Stomach smooth muscle (tissue), 2 donors: ENCODE measurements at regions not wholly inside any gene's neighbourhood (a gene's known extent, or its start where the extent isn't known, plus 50 kb on each side); places are given as distances from the start of the nearest gene placed in this dataset.
"Not testable (repeated sequence)": the region's sequence is repeated elsewhere in the genome, so short reads cannot be mapped to it uniquely, and the experiment has no call there.

Experiments used
- H3K27ac ChIP-seq: one replicate; pipeline ENCODE4 v1.7.0; 2013; ENCODE audit warnings: mild to moderate bottlenecking, low read length, inconsistent platforms
- H3K27me3 ChIP-seq, 2 donors: one replicate each; pipeline ENCODE4 v1.7.0; 2013; ENCODE audit warnings: low read length in 2 of 2; ENCODE audit not compliant: insufficient read depth in 2 of 2, control insufficient read depth in 1 of 2
- H3K36me3 ChIP-seq, 2 donors: one replicate each; pipeline ENCODE4 v1.7.0; 2013; ENCODE audit warnings: low read length in 2 of 2; ENCODE audit not compliant: control insufficient read depth in 2 of 2, insufficient read depth in 2 of 2
- H3K4me1 ChIP-seq: one replicate; pipeline ENCODE4 v1.7.0; 2013; ENCODE audit warnings: low read length; ENCODE audit not compliant: control insufficient read depth, insufficient read depth
- H3K4me3 ChIP-seq, 2 donors: one replicate each; pipeline ENCODE4 v1.7.0; 2013; ENCODE audit warnings: low read length in 2 of 2
- H3K9ac ChIP-seq, 2 donors: one replicate each; pipeline ENCODE4 v1.7.0; 2013; ENCODE audit warnings: low read length in 2 of 2, mild to moderate bottlenecking in 1 of 2
- H3K9me3 ChIP-seq, 2 donors: one replicate each; pipeline ENCODE4 v1.7.0; 2013; ENCODE audit warnings: low read length in 2 of 2; ENCODE audit not compliant: control insufficient read depth in 2 of 2
- donor health status: healthy.
- donor health status: Pancreatic carcinoma.

DNA sequence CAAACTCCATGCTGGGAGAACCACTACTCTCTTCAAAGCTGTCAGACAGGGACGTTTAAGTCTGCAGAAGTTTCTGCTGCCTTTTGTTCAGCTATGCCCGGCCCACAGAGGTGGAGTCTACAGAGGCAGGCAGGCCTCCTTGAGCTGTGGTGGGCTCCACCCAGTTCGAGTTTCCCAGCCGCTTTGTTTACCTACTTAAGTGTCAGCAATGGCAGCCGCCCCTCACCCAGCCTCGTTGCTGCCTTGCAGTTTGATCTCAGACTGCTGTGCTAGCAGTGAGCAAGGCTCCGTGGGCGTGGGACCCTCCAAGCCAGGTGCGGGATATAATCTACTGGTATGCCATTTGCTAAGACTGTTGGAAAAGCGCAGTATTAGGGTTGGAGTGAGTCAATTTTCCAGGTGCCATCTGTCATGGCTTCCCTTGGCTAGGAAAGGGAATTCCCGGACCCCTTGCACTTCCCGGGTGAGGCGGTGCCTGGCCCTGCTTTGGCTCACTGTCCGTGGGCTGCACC lies 190.7 kb downstream of the TTC6 start:
- not testable (repeated sequence) for H3K4me1 ChIP-seq, H3K9me3 ChIP-seq, H3K36me3 ChIP-seq, H3K27ac ChIP-seq, H3K4me3 ChIP-seq, H3K27me3 ChIP-seq, H3K9ac ChIP-seq

DNA sequence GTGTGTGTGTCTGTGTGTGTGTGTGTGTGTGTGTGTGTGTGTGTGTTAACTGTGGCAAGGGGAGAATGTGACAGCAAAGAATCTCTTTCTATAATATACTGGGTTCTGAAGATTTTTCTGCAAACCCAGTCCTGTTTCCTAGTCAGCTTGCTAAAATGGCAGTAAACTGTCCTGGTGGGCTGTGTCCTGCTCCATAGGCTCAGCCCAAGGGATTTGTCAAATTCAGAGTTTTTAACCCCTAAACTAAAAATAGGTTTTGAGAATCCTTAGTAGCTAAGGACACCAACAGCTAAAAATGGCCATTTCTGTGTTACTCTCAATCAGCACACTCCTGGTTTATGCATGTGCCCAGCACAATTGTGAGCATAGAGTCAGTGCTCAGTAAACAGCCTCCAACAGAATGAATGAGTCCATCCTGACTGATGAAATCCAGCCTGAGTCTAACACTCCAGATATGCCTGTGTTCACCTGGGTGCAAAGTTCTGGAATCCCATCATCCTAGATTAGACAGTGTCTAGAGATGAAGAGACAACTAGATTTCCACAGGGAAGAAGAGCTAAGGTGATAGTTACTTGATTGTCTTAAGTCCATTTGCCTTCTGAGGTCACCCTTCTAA lies 192.6 kb downstream of the TTC6 start:
- Histone ChIP-seq H3K27ac (no peak overlapping the region), H3K27me3 (no peaks in the 10 kb centered on the region), H3K9me3 (no peaks in the 10 kb centered on the region), H3K4me3 (no peak overlapping the region), H3K36me3 (no peaks in the 10 kb centered on the region), H3K9ac (no peak overlapping the region), H3K4me1 (no peaks in the 10 kb centered on the region)

DNA sequence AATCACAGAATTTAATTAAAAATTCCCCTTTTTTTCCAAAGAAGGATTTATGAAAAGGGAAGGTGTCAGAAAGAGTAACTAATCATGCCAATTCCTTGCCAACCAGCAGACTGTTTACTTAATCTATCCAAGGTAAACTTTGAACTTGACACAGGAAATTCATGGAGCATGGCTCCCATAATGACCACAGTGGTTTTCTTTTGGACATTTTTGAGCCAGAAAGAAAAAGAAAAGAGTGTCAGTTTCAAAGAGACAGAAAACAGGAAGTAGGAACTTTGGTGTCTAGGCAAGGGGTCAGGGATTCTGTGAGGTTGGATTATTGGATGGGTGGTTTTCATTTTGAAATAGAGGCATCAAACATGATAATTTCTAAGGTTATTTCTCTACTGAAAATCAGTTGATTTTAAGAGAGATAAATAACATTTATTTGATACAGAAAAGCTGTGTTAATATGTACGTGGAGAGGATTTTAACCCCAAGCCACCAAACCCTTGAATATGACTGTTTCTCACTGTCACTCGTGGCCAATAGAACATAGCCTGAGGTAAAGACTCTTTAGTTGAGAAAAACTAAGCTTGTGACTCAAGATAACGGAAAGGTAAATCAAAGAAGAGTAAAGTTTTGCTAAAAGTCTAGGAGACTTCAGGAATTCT lies 196.1 kb downstream of the TTC6 start:
- Histone ChIP-seq H3K27ac (no peak overlapping the region), H3K9me3 (no peaks in the 10 kb centered on the region), H3K36me3 (no peaks in the 10 kb centered on the region), H3K4me3 (no peak overlapping the region), H3K27me3 (no peaks in the 10 kb centered on the region), H3K9ac (no peak overlapping the region), H3K4me1 (no peaks in the 10 kb centered on the region)

- no peak overlapping the region for H3K27ac ChIP-seq
- H3K9ac ChIP-seq = no peak overlapping the region
- no peaks in the 10 kb centered on the region for H3K9me3 ChIP-seq
- no peaks in the 10 kb centered on the region for H3K36me3 ChIP-seq
- no peak overlapping the region for H3K4me3 ChIP-seq
- no peaks in the 10 kb centered on the region for H3K4me1 ChIP-seq
- no peaks in the 10 kb centered on the region for H3K27me3 ChIP-seq
These were observed 196.7 kb downstream of the TTC6 start for GRCh38 chr14:37792124-37792523.

DNA sequence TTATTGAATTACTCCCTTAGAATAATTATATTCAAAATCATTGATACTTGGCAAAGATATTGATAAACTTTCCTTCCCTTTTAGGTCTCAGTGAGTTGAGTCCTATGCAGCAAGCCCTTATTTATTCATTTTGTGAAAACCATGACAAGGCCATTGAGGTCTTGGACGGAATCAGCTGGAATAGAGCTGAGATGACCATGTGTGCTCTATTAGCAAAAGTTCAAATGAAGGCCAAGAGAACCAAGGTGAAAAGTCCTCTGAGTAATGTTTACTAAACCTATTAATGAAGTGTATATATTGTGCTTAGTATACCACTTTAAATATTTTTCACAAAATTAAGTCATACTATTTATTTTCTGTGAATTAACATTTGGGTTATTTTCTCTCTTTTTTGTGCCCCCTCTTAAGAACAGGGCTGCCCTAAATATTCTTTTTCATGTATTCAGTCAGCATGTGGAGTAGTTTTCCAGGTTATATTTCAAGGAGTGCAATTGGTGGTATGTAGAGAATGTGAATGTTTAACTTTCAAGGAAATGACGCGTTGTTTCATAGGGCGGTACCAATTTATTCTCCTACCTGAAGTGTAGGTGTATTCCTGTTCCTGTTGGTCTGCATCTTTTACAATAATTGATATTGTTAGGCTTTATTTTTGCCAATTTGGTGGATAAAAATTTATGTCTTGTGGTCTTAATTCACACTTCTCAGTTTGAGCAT lies 201.4 kb downstream of the TTC6 start:
- H3K9me3 ChIP-seq = no peaks in the 10 kb centered on the region
- no peaks in the 10 kb centered on the region for H3K27me3 ChIP-seq
- no peaks in the 10 kb centered on the region for H3K36me3 ChIP-seq
- no peak overlapping the region for H3K27ac ChIP-seq
- H3K9ac ChIP-seq = no peak overlapping the region
- no peaks in the 10 kb centered on the region for H3K4me1 ChIP-seq
- no peak overlapping the region for H3K4me3 ChIP-seq

DNA sequence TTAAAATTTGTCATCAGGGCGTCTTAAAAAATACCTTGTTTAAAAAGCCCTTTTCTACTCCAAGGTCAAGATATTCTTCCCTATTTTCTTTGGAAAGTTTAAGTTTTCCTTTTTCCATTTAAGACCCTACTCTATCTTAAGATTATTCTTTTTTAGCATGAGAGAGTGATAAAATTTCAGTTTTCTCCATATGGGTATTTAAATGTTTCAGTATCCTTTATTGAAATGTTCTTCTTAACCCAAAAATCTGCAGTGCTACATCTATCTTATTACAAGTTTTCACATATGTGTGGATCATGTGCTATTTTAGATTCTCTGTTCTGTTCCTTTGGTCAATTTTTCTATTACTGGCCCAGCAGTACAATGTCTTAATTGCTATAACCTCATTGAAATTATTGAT lies 202.2 kb downstream of the TTC6 start:
- Histone ChIP-seq H3K9ac (no peak overlapping the region), H3K9me3 (no peaks in the 10 kb centered on the region), H3K4me3 (no peak overlapping the region), H3K27ac (no peak overlapping the region), H3K27me3 (no peaks in the 10 kb centered on the region), H3K4me1 (no peaks in the 10 kb centered on the region), H3K36me3 (no peaks in the 10 kb centered on the region)

DNA sequence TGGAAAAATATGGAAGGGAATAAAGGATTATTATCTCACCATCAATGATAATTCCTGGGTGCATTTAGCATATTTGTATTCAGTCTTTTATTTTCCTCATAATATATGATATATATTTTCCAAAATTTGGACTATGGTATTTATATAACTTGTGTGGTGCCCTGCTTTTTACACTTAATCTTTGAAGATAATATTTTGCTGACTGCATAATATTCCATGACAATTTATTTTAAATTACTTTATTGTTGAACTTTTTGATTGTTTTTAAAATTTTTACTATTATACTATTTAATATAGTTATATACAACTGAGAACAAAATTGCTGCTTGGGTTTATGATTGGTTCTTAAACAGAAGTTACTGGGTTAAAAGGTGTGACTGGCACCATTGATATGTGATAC lies 212.3 kb downstream of the TTC6 start:
- Histone ChIP-seq H3K27me3 (no peaks in the 10 kb centered on the region), H3K9ac (no peak overlapping the region), H3K9me3 (no peaks in the 10 kb centered on the region), H3K4me1 (no peaks in the 10 kb centered on the region), H3K36me3 (no peaks in the 10 kb centered on the region), H3K27ac (no peak overlapping the region), H3K4me3 (no peak overlapping the region)

GRCh38 chr14:37810094-37810801 lies 214.8 kb downstream of the TTC6 start:
- Histone ChIP-seq H3K27me3 (no peaks in the 10 kb centered on the region), H3K4me1 (no peaks in the 10 kb centered on the region), H3K9me3 (no peaks in the 10 kb centered on the region), H3K9ac (no peak overlapping the region), H3K36me3 (no peaks in the 10 kb centered on the region), H3K4me3 (no peak overlapping the region), H3K27ac (no peak overlapping the region)

- Histone ChIP-seq H3K4me3 (no peak overlapping the region), H3K27ac (no peak overlapping the region), H3K9ac (no peak overlapping the region), H3K4me1 (no peaks in the 10 kb centered on the region), H3K27me3 (no peaks in the 10 kb centered on the region), H3K36me3 (no peaks in the 10 kb centered on the region), H3K9me3 (no peaks in the 10 kb centered on the region)
These were observed 218.3 kb downstream of the TTC6 start for GRCh38 chr14:37813732-37814131.

DNA sequence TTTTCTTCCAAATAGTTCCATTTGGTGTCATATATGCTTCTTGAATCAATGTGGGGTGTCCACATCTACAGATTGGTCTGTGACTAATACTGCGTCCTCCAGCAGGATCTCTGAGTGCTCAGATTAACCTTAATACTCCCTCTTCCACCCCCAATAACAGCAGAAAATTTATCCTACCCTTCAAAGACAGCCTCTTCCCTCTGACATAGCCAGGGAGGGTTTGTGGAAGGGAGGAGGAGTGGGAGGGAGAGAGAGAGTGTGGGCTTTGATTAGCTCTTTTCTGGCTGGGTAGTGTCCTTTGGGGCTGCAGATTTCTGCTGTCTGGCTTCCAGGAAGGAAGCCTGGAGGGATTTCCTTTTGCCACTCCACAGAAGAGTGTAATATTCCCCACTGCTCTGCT lies 220.7 kb downstream of the TTC6 start:
- no peaks in the 10 kb centered on the region for H3K36me3 ChIP-seq
- no peak overlapping the region for H3K9ac ChIP-seq
- no peaks in the 10 kb centered on the region for H3K27me3 ChIP-seq
- no peaks in the 10 kb centered on the region for H3K9me3 ChIP-seq
- no peaks in the 10 kb centered on the region for H3K4me1 ChIP-seq
- no peak overlapping the region for H3K27ac ChIP-seq
- no peak overlapping the region for H3K4me3 ChIP-seq
